ENCODE measurements at regions not wholly inside any gene's neighbourhood (a gene's known extent, or its start where the extent isn't known, plus 50 kb on each side); places are given as distances from the start of the nearest gene placed in this dataset.

DNA sequence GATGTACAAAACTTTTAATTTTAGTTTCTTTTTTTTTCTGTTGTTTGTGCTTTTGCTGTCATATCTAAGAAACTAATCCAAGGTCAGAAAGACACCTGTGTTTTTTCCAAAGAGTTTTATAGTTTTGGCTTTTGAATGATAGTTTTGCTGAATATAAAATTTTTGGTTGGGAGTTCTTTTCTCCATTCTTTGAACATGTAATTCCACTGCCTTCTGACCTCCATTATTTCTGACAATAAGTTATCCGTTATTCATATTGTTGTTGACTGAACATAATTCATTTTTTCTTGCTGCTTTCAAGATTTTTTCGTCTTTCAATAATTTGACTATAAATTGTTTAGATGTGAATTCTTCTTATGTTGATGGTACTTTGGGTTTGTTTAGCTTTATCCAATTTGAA, 82.2 kb upstream of the SLC24A2 start:
- ChIA-PET CTCF (ENCODE audit: partially characterized antibody) (interaction anchor here (0.8 kb wide), 1 partner anchor 242 kb away, joined by 3 read pairs; no protein-coding TSS in a partner anchor), POLR2A (ENCODE audit: partially characterized antibody) (no interaction called here)
- Histone ChIP-seq H2AFZ (ENCODE audit: low read length) (no peak overlapping the region), H3K4ac (replicated peaks; ENCODE audit: insufficient read length, low read depth, low read length) (no peak overlapping the region), H3K27me3 (replicated peaks in 1 of 4; ENCODE audit: control insufficient read depth in 3 of 4, extremely low read depth in 1 of 4, insufficient read depth in 3 of 4, low read length in 3 of 4) (no peaks in the 10 kb centered on the region), H2BK20ac (ENCODE audit: low read length) (no peak overlapping the region), H3K9ac (replicated peaks in 1 of 4; ENCODE audit: extremely low read depth in 1 of 4, low read depth in 3 of 4, low read length in 3 of 4) (no peak overlapping the region), H2AK5ac (ENCODE audit: low read depth, low read length) (no peak overlapping the region), H2BK5ac (ENCODE audit: low read depth, low read length) (no peak overlapping the region), H3K27ac (ENCODE audit: low read depth, low read length) (no peak overlapping the region), H2BK15ac (ENCODE audit: low read length) (no peak overlapping the region), H3K23ac (ENCODE audit: insufficient read length) (no peak overlapping the region), H3K9me3 (ENCODE audit: insufficient read depth in 2 of 2, low read depth in 1 of 2, low read length in 1 of 2) (peaks cover 0 to 11% of the 10 kb centered on the region in 2 experiments; a peak in 2 of 4 replicates), H3K79me1 (ENCODE audit: low read depth, low read length) (no peaks in the 10 kb centered on the region), H3K23me2 (ENCODE audit: low read depth, low read length) (no peaks in the 10 kb centered on the region; the same call in 1 of the 2 replicates), H3K4me1 (replicated peaks in 1 of 4; ENCODE audit: control insufficient read depth in 3 of 4, insufficient read depth in 4 of 4, low read length in 3 of 4) (no peaks in the 10 kb centered on the region), H2BK12ac (ENCODE audit: low read depth, low read length) (no peak overlapping the region), H3K4me3 (ENCODE audit: extremely low read depth in 1 of 4, insufficient read depth in 2 of 4, low read depth in 3 of 4, low read length in 4 of 4) (no peak overlapping the region), H3K56ac (replicated peaks; ENCODE audit: insufficient read length, low read depth, low read length) (no peak overlapping the region), H3K14ac (ENCODE audit: insufficient read length) (no peak overlapping the region), H3K36me3 (ENCODE audit: control insufficient read depth in 2 of 4, insufficient read depth in 4 of 4, low read length in 3 of 4) (no peaks in the 10 kb centered on the region), H3K18ac (ENCODE audit: extremely low read depth, low read length) (no peak overlapping the region), H4K20me1 (replicated peaks in 1 of 2; ENCODE audit: control insufficient read depth in 1 of 2, insufficient read depth in 2 of 2, low read length in 2 of 2) (no peaks in the 10 kb centered on the region), H4K8ac (ENCODE audit: extremely low read depth, insufficient read depth, low read length) (no peak overlapping the region), H2BK120ac (replicated peaks; ENCODE audit: low read depth, low read length) (no peak overlapping the region), H4K5ac (ENCODE audit: insufficient read length, low read depth, low read length) (no peak overlapping the region), H4K91ac (replicated peaks; ENCODE audit: insufficient read length, low read length) (no peak overlapping the region), H3K79me2 (ENCODE audit: control insufficient read depth in 1 of 2, insufficient read depth in 2 of 2, low read length in 2 of 2) (no peaks in the 10 kb centered on the region), H3K4me2 (ENCODE audit: insufficient read depth in 1 of 2, low read depth in 2 of 2, low read length in 2 of 2) (no peak overlapping the region)
- FAIRE-seq: no peak
- no peak for DNase-seq (ENCODE audit: low read depth in 1 of 2, low spot score in 2 of 2)
- TF ChIP-seq HDAC2 (IDR thresholded peaks at IDR 0.05; ENCODE audit: borderline replicate concordance in 1 of 2, low read depth in 2 of 2, low read length in 2 of 2): no peak
- 91% methylated on average over 2 of the region's 2 CpGs; no CpG with 5 or more reads in 1 of the 2 experiments for WGBS, 2 experiments (ENCODE audit: extremely low coverage in 1 of 2, insufficient coverage in 1 of 2, insufficient read length in 1 of 2, insufficient replicate concordance in 2 of 2, low coverage in 1 of 2, low lambda C conversion rate in 2 of 2, missing lambda C conversion rate in 1 of 2)

Data from H1 (cell line).